CD4-positive, alpha-beta T cell treated with Interleukin-12 subunit alpha and Interleukin-12 subunit beta, for 1 hour (primary cell): ENCODE measurements at regions not wholly inside any gene's neighbourhood (a gene's known extent, or its start where the extent isn't known, plus 50 kb on each side); places are given as distances from the start of the nearest gene placed in this dataset.
"Not testable (repeated sequence)": the region's sequence is repeated elsewhere in the genome, so short reads cannot be mapped to it uniquely, and the experiment has no call there.

Experiments
- DNase-seq: peaks from one replicate; pipeline ENCODE4 v3.0.0-alpha.2; 2020

DNA sequence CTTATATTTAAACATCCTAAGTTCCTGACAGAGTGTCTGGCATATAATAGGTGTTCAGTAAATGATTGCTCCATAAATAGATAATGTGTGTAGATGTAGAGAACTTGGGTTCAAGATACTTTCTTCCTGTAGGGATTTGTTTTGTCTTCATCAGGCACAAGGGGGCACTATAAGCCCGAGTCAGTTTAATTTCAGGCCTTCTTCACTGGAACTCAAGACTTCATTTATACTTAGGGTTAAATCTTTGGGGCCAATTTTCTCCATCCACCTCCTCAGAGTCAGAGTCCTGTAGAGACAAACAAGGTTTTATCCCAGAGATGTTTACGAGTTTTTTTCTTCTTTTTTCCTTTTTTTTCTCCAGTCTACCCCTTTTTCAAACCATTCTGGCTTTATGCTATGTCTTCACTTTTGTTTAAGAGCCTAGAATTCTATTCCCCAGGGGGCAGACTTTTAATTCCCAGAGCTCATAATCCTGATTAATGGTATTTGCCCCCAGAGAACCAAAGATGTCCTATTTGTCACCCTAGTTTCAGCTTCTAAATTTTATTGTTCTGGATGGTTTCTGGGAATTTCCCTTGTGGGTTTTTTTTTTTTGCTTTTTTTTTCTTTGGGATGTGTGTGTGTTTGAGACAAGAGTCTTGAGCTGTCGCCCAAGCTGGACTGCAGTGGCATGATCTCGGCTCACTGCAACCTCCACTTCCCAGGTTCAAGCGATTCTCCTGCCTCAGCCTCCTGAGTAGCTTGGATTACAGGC lies 88.4 kb downstream of the HFE start:
- peak; percentile 80 for DNase-seq

- DNase-seq = no peak
These were observed 92.4 kb downstream of the HFE start for GRCh38 chr6:26179675-26180074.

DNA sequence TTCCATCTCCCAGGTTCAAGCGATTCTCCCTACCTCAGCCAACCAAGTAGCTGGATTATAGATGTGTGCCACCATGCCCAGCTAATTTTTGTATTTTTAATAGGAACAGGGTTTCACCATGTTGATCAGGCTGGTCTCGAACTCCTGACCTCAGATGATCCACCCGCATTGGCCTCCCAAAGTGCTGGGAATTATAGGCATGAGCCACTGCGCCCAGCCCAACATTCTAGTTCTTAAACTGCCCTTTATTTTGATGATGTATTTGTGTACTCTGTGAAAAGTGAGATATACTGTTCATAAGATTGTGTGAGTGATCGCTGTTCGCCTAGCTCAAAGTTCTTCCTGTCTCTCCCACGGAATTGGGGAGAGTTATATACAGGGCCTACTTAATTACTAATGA lies 93.1 kb downstream of the HFE start:
- DNase-seq = no peak

DNA sequence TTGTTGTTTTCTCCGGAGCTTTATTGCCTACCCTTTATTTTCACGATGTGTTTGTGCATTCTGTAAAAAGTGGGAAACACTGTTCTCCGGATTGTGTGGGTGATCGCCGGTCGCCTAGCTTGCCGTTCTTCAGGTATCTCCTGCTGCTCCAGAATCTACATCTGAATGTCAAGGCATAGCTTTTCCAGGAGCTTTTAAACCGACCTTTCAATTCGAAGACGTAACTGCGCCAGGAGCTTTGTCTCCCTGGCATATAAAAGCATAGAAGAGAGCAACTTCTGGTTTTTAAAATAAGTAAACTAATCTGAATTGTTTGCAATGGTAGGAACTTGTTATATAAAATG lies 96.0 kb downstream of the HFE start:
- no peak for DNase-seq

DNA sequence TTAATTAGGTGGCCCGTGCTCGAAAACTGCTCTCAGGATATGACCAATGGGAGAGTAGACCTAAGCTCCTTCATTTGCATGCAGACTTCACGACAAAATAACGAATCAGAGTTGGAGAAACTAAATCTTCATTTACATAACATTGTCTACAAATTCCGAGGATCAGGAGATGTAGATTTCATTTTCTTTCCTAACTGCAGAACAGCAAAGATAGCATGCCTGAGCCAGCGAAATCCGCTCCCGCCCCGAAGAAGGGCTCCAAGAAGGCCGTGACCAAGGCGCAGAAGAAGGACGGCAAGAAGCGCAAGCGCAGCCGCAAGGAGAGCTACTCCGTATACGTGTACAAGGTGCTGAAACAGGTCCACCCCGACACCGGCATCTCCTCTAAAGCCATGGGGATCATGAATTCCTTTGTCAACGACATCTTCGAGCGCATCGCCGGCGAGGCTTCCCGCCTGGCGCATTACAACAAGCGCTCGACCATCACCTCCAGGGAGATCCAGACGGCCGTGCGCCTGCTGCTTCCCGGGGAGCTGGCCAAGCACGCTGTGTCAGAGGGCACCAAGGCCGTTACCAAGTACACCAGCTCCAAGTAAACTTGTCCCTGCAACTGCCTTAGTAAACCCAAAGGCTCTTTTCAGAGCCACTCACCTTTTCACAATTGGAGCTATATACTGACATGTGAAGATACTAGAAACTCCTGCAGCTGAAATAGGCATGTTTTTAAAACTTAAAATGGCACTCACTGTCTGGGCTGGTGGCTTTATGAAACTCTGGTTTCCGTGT lies 96.5 kb downstream of the HFE start:
- DNase-seq = peak; percentile 86

DNA sequence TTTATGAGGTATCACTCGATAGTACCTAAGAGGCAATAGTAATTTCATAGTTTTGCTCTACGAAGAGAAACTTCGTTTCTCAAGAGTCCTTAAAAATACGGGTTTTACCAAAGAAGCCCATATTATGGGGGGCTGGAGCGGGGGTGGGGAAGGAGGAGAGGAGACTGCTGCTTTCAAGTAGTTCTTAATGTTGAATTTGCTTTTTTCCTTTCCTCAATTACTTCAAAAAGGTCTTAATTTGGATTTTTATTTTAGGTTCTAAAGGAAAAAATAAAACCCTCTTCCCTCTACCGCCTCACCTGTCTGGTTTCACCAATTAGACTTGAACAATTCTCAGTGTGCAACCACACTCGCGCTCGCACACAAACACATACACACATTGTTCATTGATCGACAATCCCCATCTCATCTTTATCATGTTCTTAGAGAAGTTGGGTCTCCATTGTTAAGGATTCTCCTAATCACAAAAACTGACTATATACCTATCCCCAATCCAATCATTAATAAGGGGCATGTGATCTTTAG lies 97.2 kb downstream of the HFE start:
- no peak for DNase-seq

DNA sequence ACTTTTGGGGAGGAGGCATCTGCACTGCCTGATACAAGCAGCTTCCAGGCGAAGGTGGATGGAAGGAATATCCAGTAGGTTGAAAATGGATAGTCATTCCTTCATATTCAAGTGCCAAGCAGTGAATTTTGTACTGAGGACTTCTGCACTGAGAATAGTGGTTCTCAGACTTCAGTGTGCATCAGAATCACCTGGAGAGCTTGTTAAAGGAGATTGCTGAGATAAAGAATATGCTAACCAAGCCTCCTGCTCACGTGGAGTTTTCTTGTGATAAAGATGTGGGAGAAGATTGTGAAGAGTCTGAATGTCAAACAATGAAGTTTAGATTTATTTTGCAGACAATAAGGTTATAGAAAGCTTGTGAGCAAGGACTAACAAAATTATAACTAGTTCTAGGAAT lies 97.8 kb downstream of the HFE start:
- DNase-seq = no peak

- no peak for DNase-seq
These were observed 98.6 kb downstream of the HFE start for GRCh38 chr6:26185802-26186201.

DNA sequence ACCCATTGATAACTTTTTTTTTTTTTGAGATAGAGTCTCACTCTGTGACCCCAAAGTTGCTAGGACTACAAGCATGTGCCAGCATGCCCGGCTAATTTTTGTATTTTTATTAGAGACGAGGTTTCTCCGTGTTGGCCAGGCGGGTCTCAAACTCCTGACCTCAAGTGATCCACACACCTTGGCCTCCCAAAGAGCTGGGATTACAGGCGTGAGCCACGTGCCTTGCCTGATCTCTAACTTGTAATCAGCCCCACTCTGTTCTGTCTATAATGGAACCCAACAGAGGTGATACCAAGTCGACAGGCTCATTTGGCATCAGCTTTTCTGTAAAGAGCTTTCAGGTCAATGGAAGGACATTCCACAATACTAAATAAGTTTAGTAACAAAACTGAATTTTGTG lies 99.4 kb downstream of the HFE start:
- no peak for DNase-seq

DNA sequence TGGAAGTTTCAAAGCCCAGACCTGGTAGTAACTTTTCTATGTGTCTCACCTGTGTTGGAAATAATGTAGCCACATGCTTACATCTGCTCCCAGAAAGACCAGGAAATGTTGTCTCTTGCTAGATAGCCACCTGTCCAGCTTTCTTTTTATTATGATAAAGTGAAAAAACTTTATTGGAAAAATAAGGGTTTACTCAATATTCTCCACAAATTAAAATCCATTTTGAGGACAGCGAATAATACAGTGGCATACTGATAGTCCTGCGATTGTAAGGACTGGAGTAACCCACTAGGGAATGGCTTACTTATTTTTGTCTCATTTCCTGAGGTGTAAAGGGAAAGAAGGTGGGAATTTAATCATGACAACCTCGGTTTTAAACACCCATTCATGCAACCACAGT lies 100.1 kb downstream of the HFE start:
- DNase-seq = no peak

- peak; percentile 67 for DNase-seq
These were observed 100.9 kb downstream of the HFE start for GRCh38 chr6:26187981-26188635.

- DNase-seq = not testable (repeated sequence)
These were observed 104.3 kb downstream of the HFE start for GRCh38 chr6:26191512-26191911.

GRCh38 chr6:26193467-26194328 lies 106.5 kb downstream of the HFE start:
- no peak for DNase-seq

DNA sequence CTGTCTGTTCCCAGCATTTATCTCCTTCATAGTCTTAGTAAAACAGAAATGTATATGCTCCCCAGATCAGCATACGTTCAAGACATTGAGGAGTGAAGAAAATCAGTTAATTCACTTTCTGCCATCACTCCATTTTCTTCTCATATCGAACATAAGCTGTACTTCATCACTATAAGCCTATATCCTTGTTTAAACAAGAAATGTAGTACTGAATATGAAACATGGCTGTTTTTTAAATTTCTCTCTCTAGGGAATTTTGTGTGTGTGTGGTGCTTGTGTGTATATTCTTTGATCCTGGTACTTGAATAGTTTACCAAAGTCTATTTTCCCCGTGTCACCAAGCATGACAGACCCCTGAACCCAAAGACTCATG lies 107.1 kb downstream of the HFE start:
- no peak for DNase-seq

- DNase-seq = no peak
These were observed 107.7 kb downstream of the HFE start for GRCh38 chr6:26194816-26195375.

DNA sequence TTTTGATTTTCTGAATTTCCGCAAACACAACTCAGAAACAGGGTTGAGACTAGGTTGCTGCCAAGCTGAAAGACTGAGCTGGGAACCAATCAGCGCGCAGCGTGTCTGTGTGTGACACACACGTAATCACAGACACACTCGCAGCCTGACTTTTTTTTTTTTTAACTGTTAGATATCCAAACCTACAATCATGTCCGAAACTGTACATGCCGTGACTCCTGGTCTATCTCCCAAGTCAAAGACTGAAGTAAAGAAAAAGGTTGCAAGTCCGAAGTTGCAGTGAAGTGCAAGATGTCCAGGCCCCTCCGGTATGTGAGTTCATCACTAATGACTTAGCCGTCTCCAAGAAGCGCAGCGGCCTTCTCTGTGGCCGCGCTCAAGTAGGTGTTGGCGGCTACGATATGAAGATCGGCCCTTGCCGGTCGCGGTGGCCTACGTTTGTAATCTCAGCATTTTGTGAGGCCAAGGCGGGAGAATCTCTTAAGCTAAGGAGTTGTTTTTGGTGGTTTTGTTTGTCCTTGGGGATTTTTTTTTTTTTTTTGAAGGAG lies 108.2 kb downstream of the HFE start:
- peak; percentile 91 for DNase-seq

- DNase-seq = peak; percentile 27
These were observed 109.0 kb downstream of the HFE start for GRCh38 chr6:26195924-26196845.

GRCh38 chr6:26196846-26197635 lies 109.8 kb downstream of the HFE start:
- DNase-seq = peak; percentile 93

- DNase-seq = no peak
These were observed 110.4 kb downstream of the HFE start for GRCh38 chr6:26197636-26197932.
